ENCODE measurements at regions not wholly inside any gene's neighbourhood (a gene's known extent, or its start where the extent isn't known, plus 50 kb on each side); places are given as distances from the start of the nearest gene placed in this dataset.

DNA sequence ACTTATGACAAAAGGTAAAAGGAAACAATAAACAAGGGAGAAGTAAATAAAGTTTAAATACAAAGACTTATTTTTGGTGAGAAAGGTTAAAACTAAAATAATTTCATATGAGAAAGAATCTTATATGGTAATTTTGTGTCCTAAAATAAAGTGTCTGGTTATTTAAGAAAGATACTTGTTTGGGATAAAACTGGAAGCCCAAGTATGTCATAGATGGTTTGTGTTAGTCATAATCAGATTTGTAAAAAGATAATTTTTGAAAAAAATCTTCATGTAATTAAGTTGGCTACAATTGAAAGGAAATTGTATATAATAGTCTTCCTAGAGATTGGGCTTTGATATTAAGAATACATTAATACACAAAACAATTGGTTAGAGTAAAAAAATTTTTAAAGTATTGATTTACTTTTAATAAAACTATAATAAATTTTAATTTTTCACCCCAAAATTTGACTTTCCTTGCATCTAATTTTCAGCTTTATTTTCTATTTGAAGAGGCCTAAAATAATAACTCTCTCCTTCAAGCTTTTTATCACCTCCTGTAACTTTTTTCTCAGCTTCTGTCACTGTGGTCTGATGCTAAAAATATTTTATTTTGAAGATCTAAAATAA is 315.6 kb downstream of the SLITRK5 start:
- TF ChIP-seq, protein P1, sequence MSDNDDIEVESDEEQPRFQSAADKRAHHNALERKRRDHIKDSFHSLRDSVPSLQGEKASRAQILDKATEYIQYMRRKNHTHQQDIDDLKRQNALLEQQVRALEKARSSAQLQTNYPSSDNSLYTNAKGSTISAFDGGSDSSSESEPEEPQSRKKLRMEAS (IDR thresholded peaks at IDR 0.05), result no peak
- TF ChIP-seq EGR1 (IDR thresholded peaks at IDR 0.05; ENCODE audit: low read depth in 2 of 2) (no peak), RXRA (IDR thresholded peaks at IDR 0.05) (no peak), RAD21 (IDR thresholded peaks at IDR 0.05) (no peak), REST (IDR thresholded peaks at IDR 0.05) (no peak)
- TF ChIP-seq, protein P2, sequence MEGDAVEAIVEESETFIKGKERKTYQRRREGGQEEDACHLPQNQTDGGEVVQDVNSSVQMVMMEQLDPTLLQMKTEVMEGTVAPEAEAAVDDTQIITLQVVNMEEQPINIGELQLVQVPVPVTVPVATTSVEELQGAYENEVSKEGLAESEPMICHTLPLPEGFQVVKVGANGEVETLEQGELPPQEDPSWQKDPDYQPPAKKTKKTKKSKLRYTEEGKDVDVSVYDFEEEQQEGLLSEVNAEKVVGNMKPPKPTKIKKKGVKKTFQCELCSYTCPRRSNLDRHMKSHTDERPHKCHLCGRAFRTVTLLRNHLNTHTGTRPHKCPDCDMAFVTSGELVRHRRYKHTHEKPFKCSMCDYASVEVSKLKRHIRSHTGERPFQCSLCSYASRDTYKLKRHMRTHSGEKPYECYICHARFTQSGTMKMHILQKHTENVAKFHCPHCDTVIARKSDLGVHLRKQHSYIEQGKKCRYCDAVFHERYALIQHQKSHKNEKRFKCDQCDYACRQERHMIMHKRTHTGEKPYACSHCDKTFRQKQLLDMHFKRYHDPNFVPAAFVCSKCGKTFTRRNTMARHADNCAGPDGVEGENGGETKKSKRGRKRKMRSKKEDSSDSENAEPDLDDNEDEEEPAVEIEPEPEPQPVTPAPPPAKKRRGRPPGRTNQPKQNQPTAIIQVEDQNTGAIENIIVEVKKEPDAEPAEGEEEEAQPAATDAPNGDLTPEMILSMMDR (IDR thresholded peaks at IDR 0.05; ENCODE audit: low read depth, low read length, missing input control), result no peak

All from liver (tissue), 3 donors.